T47D (cell line): ENCODE measurements at regions not wholly inside any gene's neighbourhood (a gene's known extent, or its start where the extent isn't known, plus 50 kb on each side); places are given as distances from the start of the nearest gene placed in this dataset.

ENCODE experiments used
- DNase-seq, 2 experiments: peaks; one replicate each; pipeline versions ENCODE4 v3.0.0 to v3.0.0-alpha.2; 2011 to 2012; ENCODE audit warnings: low read depth in 1 of 2, low spot score in 1 of 2
- JUND ChIP-seq: IDR thresholded peaks from 2 replicates; pipeline ENCODE4 v1.6.1; 2012; ENCODE audit warnings: low read depth
- in situ Hi-C: cut with HindIII; loops from 2 replicates; pipeline ENCODE4 v1.10.0; 2016; ENCODE audit warnings: low sequenced_read_pairs, low pct_unique_long_range_greater_than_20kb

DNA sequence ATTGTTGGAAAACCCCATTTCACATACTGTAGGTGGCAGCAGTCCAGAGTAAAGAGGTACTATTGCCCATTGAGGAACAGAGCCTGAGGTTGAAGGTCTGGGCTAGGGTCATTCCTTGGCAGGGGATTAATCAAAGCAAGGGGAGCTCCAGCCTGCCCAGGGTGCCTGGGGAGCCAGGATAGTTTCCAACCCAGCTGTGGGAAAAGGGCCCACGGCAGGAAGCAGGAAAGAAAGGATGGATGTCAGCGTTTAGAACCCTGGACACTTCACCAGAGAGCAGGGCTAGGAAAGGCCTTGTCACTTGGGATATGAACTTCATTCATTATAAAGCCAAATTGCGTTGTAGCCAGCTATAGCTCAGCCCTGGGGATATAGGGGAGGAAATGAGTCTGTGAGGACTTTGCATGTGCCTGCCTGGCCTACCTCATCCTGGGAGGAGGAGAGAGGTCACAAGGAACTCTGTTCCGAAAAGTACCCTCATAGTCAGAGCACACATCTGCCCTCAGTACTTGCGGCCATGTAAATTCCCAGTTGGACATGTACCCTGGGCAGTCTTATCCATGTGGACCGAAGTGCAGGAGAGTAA is 140.2 kb upstream of the COPS8 start:
- in situ Hi-C loops = no loop called here
- no peak for DNase-seq
- TF ChIP-seq JUND = no peak

DNA sequence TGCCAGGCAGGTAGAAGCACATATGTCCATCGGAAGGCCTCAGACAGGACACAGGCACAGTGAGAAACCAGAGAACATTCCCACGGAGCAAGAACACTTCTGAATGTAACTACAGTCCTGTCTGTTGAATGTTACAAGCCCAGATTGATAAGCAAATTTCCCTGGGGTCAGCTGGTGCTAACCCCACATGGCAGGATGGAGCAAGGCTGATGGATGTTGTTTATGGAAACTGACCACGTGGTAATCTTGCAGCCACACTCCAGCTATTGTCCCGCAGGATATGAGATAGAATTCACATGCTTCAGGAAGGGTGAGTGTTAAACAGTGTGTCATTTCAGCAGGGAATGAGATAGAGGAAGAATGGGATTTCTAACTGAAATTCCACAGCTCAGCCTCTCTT is 138.8 kb upstream of the COPS8 start:
- TF ChIP-seq JUND = no peak
- in situ Hi-C loops = no loop called here
- DNase-seq = no peak

GRCh38 chr2:236947294-236947693 is 138.4 kb upstream of the COPS8 start:
- no peak for DNase-seq
- TF ChIP-seq JUND = no peak
- in situ Hi-C loops = no loop called here

GRCh38 chr2:236947896-236948295 is 137.8 kb upstream of the COPS8 start:
- no peak for DNase-seq
- TF ChIP-seq JUND = no peak
- in situ Hi-C loops = no loop called here

DNA sequence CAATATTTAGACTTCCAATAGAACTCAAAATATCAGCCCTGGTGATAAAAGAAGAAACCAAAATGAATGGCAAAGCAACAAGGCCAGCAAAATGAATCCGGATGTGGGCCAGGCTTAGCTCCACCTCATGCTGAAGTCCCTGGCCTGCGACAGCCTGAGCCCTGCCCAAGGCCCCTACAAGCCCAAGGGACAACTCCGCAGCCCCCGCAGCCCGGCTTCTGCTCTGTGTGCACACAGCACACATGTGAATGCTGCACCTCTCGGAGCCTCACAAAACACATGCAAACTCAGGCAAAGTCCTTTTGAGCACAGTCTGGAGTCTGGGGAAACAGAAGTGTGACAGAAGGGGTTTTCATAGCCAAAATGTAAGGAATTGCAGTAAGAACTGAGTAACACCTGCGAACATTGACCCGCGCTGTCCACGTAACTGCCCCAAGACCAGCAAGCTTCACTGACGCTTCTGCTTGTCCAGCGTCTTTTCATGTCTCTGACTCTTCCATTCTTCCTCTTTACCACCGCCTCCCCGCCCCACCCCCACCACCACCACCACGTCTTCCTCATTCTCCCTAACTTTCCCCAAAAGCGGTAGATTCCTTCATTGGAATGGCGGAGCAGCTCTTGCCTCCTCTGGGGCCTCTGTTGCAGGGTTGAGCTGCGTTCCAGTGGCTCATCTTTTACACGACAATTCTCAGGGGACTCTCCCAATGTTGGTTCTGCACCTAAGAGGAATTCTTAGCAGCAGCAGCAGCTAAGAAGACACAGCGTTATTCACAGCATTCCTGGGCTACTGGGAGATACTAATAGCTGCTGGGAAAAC is 136.4 kb upstream of the COPS8 start:
- in situ Hi-C loops = no loop called here
- TF ChIP-seq JUND = no peak
- DNase-seq = no peak

DNA sequence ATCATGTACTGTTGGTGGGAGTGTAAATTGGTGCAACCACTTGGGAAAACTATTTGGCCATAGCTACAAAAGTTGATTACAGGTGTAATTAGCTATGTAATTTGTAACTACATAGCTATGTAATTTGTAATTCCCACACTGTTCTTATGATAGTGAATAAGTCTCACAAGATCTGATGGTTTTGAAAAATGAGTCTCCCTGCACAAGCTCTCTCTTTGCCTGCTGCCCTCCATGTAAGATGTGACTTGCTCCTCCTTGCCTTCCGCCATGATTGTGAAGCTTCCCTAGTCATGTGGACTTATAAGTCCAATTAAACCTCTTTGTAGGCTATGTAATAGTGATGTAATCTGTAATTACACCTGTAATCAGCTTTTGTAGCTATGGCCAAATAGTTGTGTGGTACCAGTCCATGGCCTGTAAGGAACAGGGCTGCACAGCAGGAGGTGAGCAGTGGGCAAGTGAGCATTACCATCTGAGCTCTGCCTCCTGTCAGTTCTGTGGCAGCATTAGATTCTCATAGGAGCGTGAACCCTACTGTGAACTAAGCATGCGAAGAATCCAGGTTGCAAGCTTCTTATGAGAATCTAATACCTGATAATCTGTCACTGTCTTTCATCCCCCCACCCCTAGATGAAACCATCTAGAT is 133.7 kb upstream of the COPS8 start:
- in situ Hi-C loops = no loop called here
- no peak for DNase-seq
- no peak for TF ChIP-seq JUND

GRCh38 chr2:236954641-236955040 is 131.0 kb upstream of the COPS8 start:
- no peak for TF ChIP-seq JUND
- in situ Hi-C loops = no loop called here
- DNase-seq = no peak

DNA sequence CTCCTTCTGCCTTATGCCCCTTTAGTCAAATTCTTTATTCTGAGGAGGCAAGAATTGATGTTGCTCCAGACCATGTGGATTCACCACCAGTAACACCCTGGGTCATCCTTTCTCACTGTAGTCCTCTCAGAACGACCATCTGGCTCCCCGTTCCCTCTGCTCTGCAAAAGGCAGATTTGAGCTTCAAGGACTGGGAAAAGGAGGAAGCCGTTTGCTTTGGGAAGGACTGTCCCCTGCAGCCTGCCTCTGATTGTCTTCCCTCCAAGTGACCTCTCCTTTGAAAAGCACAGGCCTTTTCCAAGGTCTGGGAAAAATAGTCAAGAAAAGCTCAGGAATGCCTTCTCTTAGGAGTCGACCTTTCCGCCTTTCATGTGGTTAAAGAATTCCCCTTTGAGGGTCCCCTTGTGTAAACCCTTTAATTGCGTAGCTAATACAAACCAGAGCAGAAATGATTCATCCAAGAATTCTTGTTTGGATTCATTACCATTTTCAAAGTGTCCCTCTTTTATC is 130.1 kb upstream of the COPS8 start:
- DNase-seq = no peak
- TF ChIP-seq JUND = no peak
- in situ Hi-C loops = no loop called here

- in situ Hi-C loops = no loop called here
- TF ChIP-seq JUND = no peak
- DNase-seq = no peak
These were observed 129.6 kb upstream of the COPS8 start for GRCh38 chr2:236956031-236956618.

GRCh38 chr2:236956641-236957040 is 129.0 kb upstream of the COPS8 start:
- in situ Hi-C loops = no loop called here
- no peak for DNase-seq
- no peak for TF ChIP-seq JUND

GRCh38 chr2:236959036-236959435 is 126.7 kb upstream of the COPS8 start:
- no peak for DNase-seq
- in situ Hi-C loops = no loop called here
- no peak for TF ChIP-seq JUND

DNA sequence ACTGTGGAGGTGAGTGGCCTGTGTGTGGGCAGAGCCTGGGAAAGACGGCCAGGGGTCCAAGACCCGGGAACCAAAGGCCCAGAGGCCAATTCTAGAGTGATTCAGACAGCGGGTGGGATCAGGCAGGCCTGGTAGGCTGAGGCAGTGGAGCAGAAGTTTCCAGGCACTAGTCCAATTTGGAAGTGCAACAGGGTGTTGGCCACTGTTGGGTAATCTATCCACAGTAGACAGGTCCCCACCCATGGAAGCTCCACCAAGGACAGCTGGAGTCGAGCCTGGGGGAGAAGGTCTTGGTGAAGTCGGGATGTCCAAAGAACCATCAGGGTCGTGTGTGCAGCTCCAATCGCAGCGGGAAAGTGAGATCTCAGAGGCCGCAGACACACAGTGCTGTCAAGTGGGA is 125.8 kb upstream of the COPS8 start:
- no peak for DNase-seq
- no peak for TF ChIP-seq JUND
- in situ Hi-C loops = no loop called here

DNA sequence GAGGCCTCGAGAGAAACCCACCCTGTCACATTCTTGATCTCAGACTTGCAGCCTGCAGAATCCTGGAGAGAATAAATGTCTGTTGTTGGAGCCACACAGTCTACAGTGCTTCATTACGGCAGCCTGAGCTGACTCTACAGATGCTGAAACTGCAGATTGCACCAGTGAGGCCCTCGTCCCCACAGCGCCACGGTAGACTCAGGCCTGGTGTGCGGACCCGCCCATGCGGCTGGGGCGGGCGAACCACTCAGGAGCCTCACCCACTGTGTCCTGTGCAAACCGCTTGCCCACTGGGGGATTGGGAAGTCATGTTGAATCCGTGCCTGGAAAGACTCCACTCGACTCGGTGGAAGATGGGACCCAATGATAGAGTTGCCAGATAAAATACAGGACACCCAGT is 125.2 kb upstream of the COPS8 start:
- no peak for TF ChIP-seq JUND
- in situ Hi-C loops = no loop called here
- DNase-seq = no peak
